ENCODE measurements at regions not wholly inside any gene's neighbourhood (a gene's known extent, or its start where the extent isn't known, plus 50 kb on each side); places are given as distances from the start of the nearest gene placed in this dataset.

DNA sequence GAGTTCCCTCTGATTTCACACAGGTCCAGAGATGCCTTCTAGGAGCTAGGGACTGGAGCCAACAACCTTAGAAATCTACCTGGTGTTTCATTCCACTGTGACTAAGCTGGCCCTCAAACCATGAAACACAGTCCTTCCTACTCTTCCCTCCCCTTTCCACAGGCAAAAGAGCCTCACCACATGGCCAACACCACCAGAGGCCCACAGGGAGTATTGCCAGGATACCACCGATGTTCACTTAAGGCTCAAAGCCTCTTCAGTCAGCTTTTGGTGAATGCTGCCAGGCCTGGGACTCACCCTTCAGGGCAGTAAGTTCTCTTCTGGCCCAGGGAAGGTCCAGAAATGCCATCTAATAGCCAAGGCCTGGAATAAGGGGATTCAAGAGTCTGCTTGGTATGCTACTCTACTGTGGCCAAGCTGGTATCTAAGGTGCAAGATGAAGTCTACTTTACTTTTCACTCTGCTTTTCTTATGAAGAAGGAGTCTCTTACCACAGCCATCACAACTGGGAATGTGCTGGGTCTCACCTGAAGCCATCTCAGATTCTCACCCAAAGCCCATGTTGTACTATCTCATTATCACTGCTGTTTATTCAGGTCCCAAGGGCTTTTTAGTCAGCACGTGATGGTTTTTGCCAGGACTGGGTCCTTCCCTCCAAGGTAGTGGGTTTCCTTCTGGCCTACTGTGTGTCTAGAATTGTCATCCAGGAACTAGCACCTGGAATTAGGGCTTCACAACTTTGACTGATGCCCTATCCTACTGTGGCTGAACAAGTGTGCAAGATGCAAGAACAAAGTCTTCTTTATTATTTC is 1018.4 kb downstream of the TAF11L14 start:
- TF ChIP-seq, protein P1, sequence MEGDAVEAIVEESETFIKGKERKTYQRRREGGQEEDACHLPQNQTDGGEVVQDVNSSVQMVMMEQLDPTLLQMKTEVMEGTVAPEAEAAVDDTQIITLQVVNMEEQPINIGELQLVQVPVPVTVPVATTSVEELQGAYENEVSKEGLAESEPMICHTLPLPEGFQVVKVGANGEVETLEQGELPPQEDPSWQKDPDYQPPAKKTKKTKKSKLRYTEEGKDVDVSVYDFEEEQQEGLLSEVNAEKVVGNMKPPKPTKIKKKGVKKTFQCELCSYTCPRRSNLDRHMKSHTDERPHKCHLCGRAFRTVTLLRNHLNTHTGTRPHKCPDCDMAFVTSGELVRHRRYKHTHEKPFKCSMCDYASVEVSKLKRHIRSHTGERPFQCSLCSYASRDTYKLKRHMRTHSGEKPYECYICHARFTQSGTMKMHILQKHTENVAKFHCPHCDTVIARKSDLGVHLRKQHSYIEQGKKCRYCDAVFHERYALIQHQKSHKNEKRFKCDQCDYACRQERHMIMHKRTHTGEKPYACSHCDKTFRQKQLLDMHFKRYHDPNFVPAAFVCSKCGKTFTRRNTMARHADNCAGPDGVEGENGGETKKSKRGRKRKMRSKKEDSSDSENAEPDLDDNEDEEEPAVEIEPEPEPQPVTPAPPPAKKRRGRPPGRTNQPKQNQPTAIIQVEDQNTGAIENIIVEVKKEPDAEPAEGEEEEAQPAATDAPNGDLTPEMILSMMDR (IDR thresholded peaks at IDR 0.05) = no peak
- no peak for TF ChIP-seq POLR2A (IDR thresholded peaks at IDR 0.05)
